Neural progenitor cell (in vitro differentiated cells): ENCODE measurements at regions not wholly inside any gene's neighbourhood (a gene's known extent, or its start where the extent isn't known, plus 50 kb on each side); places are given as distances from the start of the nearest gene placed in this dataset.
"Not testable (repeated sequence)": the region's sequence is repeated elsewhere in the genome, so short reads cannot be mapped to it uniquely, and the experiment has no call there.

Experiments
- DNase-seq: peaks from one replicate; pipeline ENCODE4 v3.0.0-alpha.2; 2016; ENCODE audit warnings: low spot score
- H2AFZ ChIP-seq: fragments of 200-600 bp; sonication (generic); replicated peaks from 2 replicates; pipeline ENCODE4 v1.6.1; 2016; ENCODE audit warnings: antibody characterized with exemption
- H3F3A ChIP-seq: fragments of 200-600 bp; sonication (generic); 2 replicates; pipeline ENCODE4 v1.6.1; 2016; ENCODE audit warnings: antibody characterized with exemption, low read depth
- H3K27ac ChIP-seq: fragments of 200-600 bp; sonication (generic); 2 replicates; pipeline ENCODE4 v1.5.1; 2016; ENCODE audit warnings: mild to moderate bottlenecking
- H3K27me3 ChIP-seq: fragments of 200-600 bp; sonication (generic); 2 replicates; pipeline ENCODE4 v1.6.1; 2016; ENCODE audit warnings: mild to moderate bottlenecking, moderate library complexity
- H3K36me3 ChIP-seq: fragments of 200-600 bp; sonication (generic); 2 replicates; pipeline ENCODE4 v1.5.1; 2016
- H3K4me1 ChIP-seq: fragments of 200-600 bp; sonication (generic); 2 replicates; pipeline ENCODE4 v1.6.1; 2016; ENCODE audit warnings: mixed run types
- H3K4me2 ChIP-seq: fragments of 200-600 bp; sonication (generic); 2 replicates; pipeline ENCODE4 v1.6.1; 2016
- H3K4me3 ChIP-seq: fragments of 200-600 bp; sonication (generic); 2 replicates; pipeline ENCODE4 v1.5.1; 2016
- H3K79me2 ChIP-seq: fragments of 200-600 bp; sonication (generic); 2 replicates; pipeline ENCODE4 v1.6.1; 2016; ENCODE audit warnings: low read depth
- H3K9ac ChIP-seq: fragments of 200-600 bp; sonication (generic); 2 replicates; pipeline ENCODE4 v1.6.1; 2016
- H3K9me3 ChIP-seq: fragments of 200-600 bp; sonication (generic); 2 replicates; pipeline ENCODE4 v1.5.1; 2016; ENCODE audit warnings: low read depth
- H4K20me1 ChIP-seq: fragments of 200-600 bp; sonication (generic); 2 replicates; pipeline ENCODE4 v1.6.1; 2016; ENCODE audit warnings: low read depth
- H3K27ac Mint-ChIP-seq: 3 replicates; pipeline ENCODE4 v1.8.0; 2021; ENCODE audit warnings: mixed read lengths
- H3K27me3 Mint-ChIP-seq: 2 replicates; pipeline ENCODE4 v1.8.0; 2022; ENCODE audit warnings: low read depth, mild to moderate bottlenecking, inconsistent platforms, moderate library complexity, mixed read lengths; ENCODE audit not compliant: insufficient read depth
- H3K36me3 Mint-ChIP-seq: 3 replicates; pipeline ENCODE4 v1.8.0; 2021; ENCODE audit warnings: mixed read lengths
- H3K4me1 Mint-ChIP-seq: 3 replicates; pipeline ENCODE4 v1.8.0; 2021; ENCODE audit warnings: mixed read lengths
- H3K4me3 Mint-ChIP-seq: 3 replicates; pipeline ENCODE4 v1.8.0; 2021; ENCODE audit warnings: mild to moderate bottlenecking, moderate library complexity, mixed read lengths
- H3K9me3 Mint-ChIP-seq: 3 replicates; pipeline ENCODE4 v1.8.0; 2020; ENCODE audit warnings: mixed read lengths
- CTCF ChIP-seq: fragments of 200-600 bp; sonication (generic); IDR thresholded peaks from 2 replicates; pipeline ENCODE4 v1.5.1; 2017; ENCODE audit warnings: antibody characterized with exemption, mild to moderate bottlenecking
- EZH2 ChIP-seq: fragments of 200-600 bp; sonication (generic); IDR thresholded peaks from 2 replicates; pipeline ENCODE4 v1.6.1; 2017; ENCODE audit warnings: antibody characterized with exemption, mild to moderate bottlenecking, moderate library complexity
- EZH2phosphoT487 ChIP-seq: fragments of 200-600 bp; sonication (generic); IDR thresholded peaks from 2 replicates; pipeline ENCODE4 v1.6.1; 2017; ENCODE audit warnings: antibody characterized with exemption

GRCh38 chr4:44965435-44966095 lies 239.2 kb upstream of the GNPDA2 start:
- Histone ChIP-seq H3K9ac (no peak overlapping the region), H3K4me2 (no peak overlapping the region), H3K4me3 (no peak overlapping the region), H3K36me3 (no peaks in the 10 kb centered on the region), H3F3A (no peaks in the 10 kb centered on the region), H3K27ac (no peak overlapping the region), H2AFZ (no peak overlapping the region), H3K9me3 (no peaks in the 10 kb centered on the region), H3K79me2 (no peaks in the 10 kb centered on the region), H3K4me1 (no peaks in the 10 kb centered on the region), H4K20me1 (no peaks in the 10 kb centered on the region), H3K27me3 (no peaks in the 10 kb centered on the region)
- TF ChIP-seq EZH2 (no peak), EZH2phosphoT487 (no peak), CTCF (no peak)
- Mint-ChIP-seq H3K27ac (no peak overlapping the region), H3K27me3 (peaks cover 2% of the 10 kb centered on the region), H3K36me3 (no peaks in the 10 kb centered on the region), H3K4me3 (no peak overlapping the region), H3K4me1 (no peaks in the 10 kb centered on the region), H3K9me3 (peaks cover 3% of the 10 kb centered on the region)
- no peak for DNase-seq

- DNase-seq, H3F3A ChIP-seq, H3K4me1 Mint-ChIP-seq, H3K4me3 ChIP-seq, H3K4me2 ChIP-seq, H3K4me1 ChIP-seq, H3K27ac ChIP-seq, H3K9ac ChIP-seq, H3K36me3 ChIP-seq, H3K79me2 ChIP-seq, H3K4me3 Mint-ChIP-seq, H4K20me1 ChIP-seq, H3K9me3 Mint-ChIP-seq, H3K27ac Mint-ChIP-seq, H3K36me3 Mint-ChIP-seq, H2AFZ ChIP-seq, H3K27me3 Mint-ChIP-seq, H3K9me3 ChIP-seq, H3K27me3 ChIP-seq: not testable (repeated sequence)
Measured at GRCh38 chr4:44964086-44964485, 237.7 kb upstream of the GNPDA2 start.

DNA sequence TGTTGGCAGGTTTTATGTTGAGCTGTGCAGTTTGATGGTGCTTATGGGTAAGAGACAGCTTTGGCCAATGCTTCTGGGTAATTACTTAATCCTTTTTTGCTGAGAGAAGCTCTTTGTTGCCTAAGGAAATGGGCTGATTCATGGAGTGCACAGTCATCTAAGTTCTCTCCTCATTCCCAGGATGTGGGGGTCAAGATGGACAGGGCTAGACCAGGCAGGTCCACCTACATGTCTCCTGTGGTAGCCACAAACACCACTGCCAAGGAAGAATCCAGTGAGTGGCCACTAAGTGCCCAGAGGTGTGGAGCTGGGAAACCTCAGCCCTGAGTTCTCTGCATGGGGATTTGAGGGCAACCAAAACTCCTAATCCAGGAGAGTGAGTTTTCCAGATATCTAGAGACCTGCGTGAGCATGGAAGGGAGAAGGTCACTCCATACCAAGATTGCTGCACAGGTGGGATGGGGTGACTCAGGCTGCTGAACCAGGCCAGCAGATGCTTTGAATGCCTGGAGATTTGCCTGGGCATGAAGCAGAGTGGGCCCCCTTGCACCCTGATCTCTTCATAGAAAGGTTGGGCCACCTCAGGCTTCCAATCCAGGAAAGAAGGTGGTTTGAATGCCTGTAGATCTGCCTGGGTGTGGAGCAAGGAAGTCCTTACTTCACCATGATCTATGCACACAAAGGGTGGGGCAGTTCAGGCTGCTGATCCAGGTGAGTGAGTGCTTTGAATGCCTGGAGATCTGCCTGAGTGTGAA lies 234.8 kb upstream of the GNPDA2 start:
- Histone ChIP-seq H3K4me2 (no peak overlapping the region), H3K4me3 (no peak overlapping the region), H3K27me3 (no peaks in the 10 kb centered on the region), H3F3A (no peaks in the 10 kb centered on the region), H2AFZ (no peak overlapping the region), H3K4me1 (no peaks in the 10 kb centered on the region), H3K36me3 (no peaks in the 10 kb centered on the region), H3K27ac (no peak overlapping the region), H3K9me3 (peaks cover 4% of the 10 kb centered on the region), H4K20me1 (no peaks in the 10 kb centered on the region), H3K9ac (no peak overlapping the region), H3K79me2 (no peaks in the 10 kb centered on the region)
- H3K27me3 Mint-ChIP-seq, result peaks cover 2% of the 10 kb centered on the region
- no peaks in the 10 kb centered on the region for H3K36me3 Mint-ChIP-seq
- no peak for DNase-seq
- no peaks in the 10 kb centered on the region for H3K4me1 Mint-ChIP-seq
- no peak for TF ChIP-seq EZH2
- peaks cover 5% of the 10 kb centered on the region for H3K9me3 Mint-ChIP-seq
- H3K4me3 Mint-ChIP-seq, result no peak overlapping the region
- H3K27ac Mint-ChIP-seq, result no peak overlapping the region

GRCh38 chr4:44931720-44932119 lies 205.4 kb upstream of the GNPDA2 start:
- H3K27me3 ChIP-seq, result no peaks in the 10 kb centered on the region
- no peak overlapping the region for H2AFZ ChIP-seq
- Mint-ChIP-seq H3K27ac (no peak overlapping the region), H3K36me3 (no peaks in the 10 kb centered on the region), H3K4me1 (no peaks in the 10 kb centered on the region), H3K4me3 (no peak overlapping the region), H3K27me3 (peaks cover 2% of the 10 kb centered on the region), H3K9me3 (no peaks in the 10 kb centered on the region)
- H3K9ac ChIP-seq, result no peak overlapping the region
- no peak overlapping the region for H3K27ac ChIP-seq
- H3K4me2 ChIP-seq, result no peak overlapping the region
- no peaks in the 10 kb centered on the region for H3K79me2 ChIP-seq
- no peak for DNase-seq
- no peaks in the 10 kb centered on the region for H3K9me3 ChIP-seq
- no peaks in the 10 kb centered on the region for H4K20me1 ChIP-seq
- no peaks in the 10 kb centered on the region for H3K36me3 ChIP-seq
- no peaks in the 10 kb centered on the region for H3K4me1 ChIP-seq
- no peak overlapping the region for H3K4me3 ChIP-seq
- TF ChIP-seq EZH2phosphoT487 (no peak), EZH2 (no peak), CTCF (no peak)
- no peaks in the 10 kb centered on the region for H3F3A ChIP-seq
